Mesenchymal stem cell (in vitro differentiated cells and primary cell): ENCODE measurements at regions not wholly inside any gene's neighbourhood (a gene's known extent, or its start where the extent isn't known, plus 50 kb on each side); places are given as distances from the start of the nearest gene placed in this dataset.

Experiments
- DNase-seq: peaks from one replicate; pipeline ENCODE4 v3.0.0-alpha.2; 2013
- H2AFZ ChIP-seq: one replicate; pipeline ENCODE4 v1.6.1; 2013; ENCODE audit warnings: low read depth, mild to moderate bottlenecking, control low read depth, inconsistent platforms, low read length, moderate library complexity
- H2AK5ac ChIP-seq: 2 replicates; pipeline ENCODE4 v1.6.1; 2013; ENCODE audit warnings: low read length, moderate library complexity, mild to moderate bottlenecking, inconsistent platforms; ENCODE audit not compliant: severe bottlenecking
- H2BK120ac ChIP-seq: one replicate; pipeline ENCODE4 v1.6.1; 2013; ENCODE audit warnings: low read depth, mild to moderate bottlenecking, inconsistent platforms, low read length, moderate library complexity
- H2BK12ac ChIP-seq, 2 experiments: one replicate each; pipeline ENCODE4 v1.6.1; 2013; ENCODE audit warnings: inconsistent platforms in 2 of 2, low read length in 2 of 2, mild to moderate bottlenecking in 2 of 2, moderate library complexity in 2 of 2, control low read depth in 1 of 2
- H2BK15ac ChIP-seq: one replicate; pipeline ENCODE4 v1.6.1; 2013; ENCODE audit warnings: mild to moderate bottlenecking, low read depth, inconsistent platforms; ENCODE audit not compliant: poor library complexity, severe bottlenecking
- H2BK5ac ChIP-seq: 2 replicates; pipeline ENCODE4 v1.6.1; 2013; ENCODE audit warnings: low read depth, mild to moderate bottlenecking, low read length, control low read depth, inconsistent platforms; ENCODE audit not compliant: poor library complexity, severe bottlenecking
- H3K14ac ChIP-seq, 2 experiments: one replicate each; pipeline ENCODE4 v1.6.1; 2013; ENCODE audit warnings: inconsistent platforms in 2 of 2, low read length in 2 of 2, control low read depth in 1 of 2, mild to moderate bottlenecking in 1 of 2, moderate library complexity in 1 of 2
- H3K18ac ChIP-seq, 2 experiments: one replicate each; pipeline ENCODE4 v1.6.1; 2013; ENCODE audit warnings: inconsistent platforms in 2 of 2, low read length in 2 of 2, control low read depth in 1 of 2, low read depth in 1 of 2, mild to moderate bottlenecking in 1 of 2
- H3K23ac ChIP-seq, 2 experiments: one replicate each; pipeline ENCODE4 v1.6.1; 2013; ENCODE audit warnings: inconsistent platforms in 2 of 2, low read length in 2 of 2, mild to moderate bottlenecking in 2 of 2, moderate library complexity in 2 of 2, control low read depth in 1 of 2
- H3K27ac ChIP-seq: 2 replicates; pipeline ENCODE4 v1.5.1; 2013; ENCODE audit warnings: mild to moderate bottlenecking, moderate library complexity, low read length, control low read depth, inconsistent platforms; ENCODE audit not compliant: poor library complexity, severe bottlenecking
- H3K27me3 ChIP-seq, 2 experiments: 2 replicates each; pipeline versions ENCODE4 v1.6.1 to v1.7.0; 2013; ENCODE audit warnings: low read length in 2 of 2, mild to moderate bottlenecking in 2 of 2, moderate library complexity in 2 of 2, control low read depth in 1 of 2, inconsistent platforms in 1 of 2; ENCODE audit not compliant: control insufficient read depth in 1 of 2, insufficient read depth in 1 of 2
- H3K36me3 ChIP-seq, 2 experiments: 2 replicates each; pipeline versions ENCODE4 v1.6.1 to v1.7.0; 2013; ENCODE audit warnings: low read length in 2 of 2, control low read depth in 1 of 2, inconsistent platforms in 1 of 2, low read depth in 1 of 2, mild to moderate bottlenecking in 1 of 2; ENCODE audit not compliant: insufficient read depth in 2 of 2, control insufficient read depth in 1 of 2
- H3K4ac ChIP-seq, 2 experiments: one replicate each; pipeline ENCODE4 v1.6.1; 2013; ENCODE audit warnings: inconsistent platforms in 2 of 2, low read length in 2 of 2, mild to moderate bottlenecking in 2 of 2, moderate library complexity in 2 of 2, control low read depth in 1 of 2, low read depth in 1 of 2
- H3K4me1 ChIP-seq: 2 replicates; pipeline ENCODE4 v1.6.1; 2013; ENCODE audit warnings: low read depth, low read length, control low read depth; ENCODE audit not compliant: control insufficient read depth, insufficient read depth
- H3K4me2 ChIP-seq: 2 replicates; pipeline ENCODE4 v1.6.1; 2013; ENCODE audit warnings: low read length, mild to moderate bottlenecking, inconsistent platforms; ENCODE audit not compliant: poor library complexity, severe bottlenecking
- H3K4me3 ChIP-seq, 2 experiments: 2 replicates each; pipeline versions ENCODE4 v1.5.1 to v1.7.0; 2013; ENCODE audit warnings: low read length in 2 of 2, mild to moderate bottlenecking in 2 of 2, control low read depth in 1 of 2, low read depth in 1 of 2; ENCODE audit not compliant: insufficient read depth in 1 of 2
- H3K79me1 ChIP-seq: replicated peaks from 2 replicates; pipeline ENCODE4 v1.6.1; 2013; ENCODE audit warnings: mild to moderate bottlenecking, control low read depth, low read length, inconsistent platforms; ENCODE audit not compliant: poor library complexity, severe bottlenecking
- H3K9ac ChIP-seq: 2 replicates; pipeline ENCODE4 v1.7.0; 2013; ENCODE audit warnings: mild to moderate bottlenecking, low read length, moderate library complexity
- H3K9me3 ChIP-seq: 2 replicates; pipeline ENCODE4 v1.7.0; 2013; ENCODE audit warnings: mild to moderate bottlenecking, low read length; ENCODE audit not compliant: control insufficient read depth
- H4K8ac ChIP-seq: one replicate; pipeline ENCODE4 v1.6.1; 2013; ENCODE audit warnings: inconsistent platforms, mild to moderate bottlenecking, low read length, moderate library complexity
- H4K91ac ChIP-seq: one replicate; pipeline ENCODE4 v1.6.1; 2013; ENCODE audit warnings: mild to moderate bottlenecking, low read length, inconsistent platforms
- WGBS: methylation state at CpG from one replicate; pipeline ENCODE4 v1.1.7; 2013; ENCODE audit warnings: mixed read lengths; 5-methylcytosine and 5-hydroxymethylcytosine counted together

GRCh38 chr18:45142868-45143267 lies 462.2 kb downstream of the SETBP1 start:
- Histone ChIP-seq H2AK5ac (no peak overlapping the region), H3K4ac (no peak overlapping the region), H4K8ac (no peak overlapping the region), H2BK15ac (no peak overlapping the region), H3K14ac (no peak overlapping the region), H2BK120ac (no peak overlapping the region), H3K4me3 (no peak overlapping the region), H3K27me3 (no peaks in the 10 kb centered on the region), H3K27ac (no peak overlapping the region), H3K18ac (no peak overlapping the region), H4K91ac (no peak overlapping the region), H3K4me2 (no peak overlapping the region), H3K79me1 (no peaks in the 10 kb centered on the region), H2BK12ac (no peak overlapping the region), H2BK5ac (no peak overlapping the region), H2AFZ (no peak overlapping the region), H3K23ac (no peak overlapping the region), H3K9ac (no peak overlapping the region), H3K4me1 (no peaks in the 10 kb centered on the region), H3K9me3 (no peaks in the 10 kb centered on the region), H3K36me3 (no peaks in the 10 kb centered on the region)
- WGBS = no CpG with 5 or more reads among the region's 1 CpG
- DNase-seq = no peak

GRCh38 chr18:45149712-45150111 lies 465.6 kb upstream of the SLC14A2 start:
- Histone ChIP-seq H2BK5ac (no peak overlapping the region), H3K4me1 (no peaks in the 10 kb centered on the region), H3K9me3 (no peaks in the 10 kb centered on the region), H3K27ac (no peak overlapping the region), H2BK12ac (no peak overlapping the region), H2BK15ac (no peak overlapping the region), H2AFZ (no peak overlapping the region), H4K91ac (no peak overlapping the region), H3K4me3 (no peak overlapping the region), H2BK120ac (no peak overlapping the region), H3K4me2 (no peak overlapping the region), H3K4ac (no peak overlapping the region), H3K36me3 (no peaks in the 10 kb centered on the region), H2AK5ac (no peak overlapping the region), H3K23ac (no peak overlapping the region), H3K14ac (no peak overlapping the region), H4K8ac (no peak overlapping the region), H3K9ac (no peak overlapping the region), H3K18ac (no peak overlapping the region), H3K27me3 (no peaks in the 10 kb centered on the region), H3K79me1 (no peaks in the 10 kb centered on the region)
- no peak for DNase-seq
- 67% methylated on average over 1 of the region's 4 CpGs for WGBS

- Histone ChIP-seq H2BK12ac (no peak overlapping the region), H3K27me3 (no peaks in the 10 kb centered on the region), H3K23ac (no peak overlapping the region), H3K14ac (no peak overlapping the region), H3K4me1 (no peaks in the 10 kb centered on the region), H2BK15ac (no peak overlapping the region), H3K36me3 (no peaks in the 10 kb centered on the region), H3K27ac (no peak overlapping the region), H3K18ac (no peak overlapping the region), H3K4ac (no peak overlapping the region), H3K9ac (no peak overlapping the region), H4K8ac (no peak overlapping the region), H3K9me3 (no peaks in the 10 kb centered on the region), H2BK5ac (no peak overlapping the region), H2BK120ac (no peak overlapping the region), H3K4me3 (no peak overlapping the region), H3K79me1 (no peaks in the 10 kb centered on the region), H3K4me2 (no peak overlapping the region), H4K91ac (no peak overlapping the region), H2AFZ (no peak overlapping the region), H2AK5ac (no peak overlapping the region)
- DNase-seq = no peak
- WGBS = 95% methylated on average over 2 of the region's 2 CpGs
Measured at GRCh38 chr18:45151645-45152044, 463.6 kb upstream of the SLC14A2 start.

DNA sequence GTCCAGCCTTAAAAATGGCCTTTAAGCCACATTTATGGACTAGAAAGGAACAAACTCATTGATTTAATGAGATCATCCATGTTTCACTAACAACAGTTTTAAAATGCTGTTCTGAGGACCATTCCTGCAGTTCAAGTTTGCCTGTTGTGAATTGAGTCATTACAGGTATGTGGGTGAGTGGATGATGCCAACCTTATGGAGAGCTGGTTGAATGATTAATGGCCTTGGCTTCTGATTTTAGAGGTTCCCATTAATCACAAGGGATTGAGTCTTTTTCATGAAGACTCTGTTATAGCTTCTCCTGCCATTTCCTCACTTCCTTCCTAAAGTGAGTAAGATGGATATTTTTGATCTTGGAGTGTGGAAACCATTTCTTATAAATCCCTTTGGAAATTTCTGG lies 459.8 kb upstream of the SLC14A2 start:
- Histone ChIP-seq H2BK120ac (no peak overlapping the region), H2AK5ac (no peak overlapping the region), H3K79me1 (no peaks in the 10 kb centered on the region), H3K4ac (no peak overlapping the region), H3K18ac (no peak overlapping the region), H3K4me3 (no peak overlapping the region), H2AFZ (no peak overlapping the region), H4K8ac (no peak overlapping the region), H3K36me3 (no peaks in the 10 kb centered on the region), H2BK12ac (no peak overlapping the region), H3K9ac (no peak overlapping the region), H4K91ac (no peak overlapping the region), H3K27ac (no peak overlapping the region), H2BK5ac (no peak overlapping the region), H2BK15ac (no peak overlapping the region), H3K27me3 (no peaks in the 10 kb centered on the region), H3K4me1 (no peaks in the 10 kb centered on the region), H3K4me2 (no peak overlapping the region), H3K9me3 (no peaks in the 10 kb centered on the region), H3K23ac (no peak overlapping the region), H3K14ac (no peak overlapping the region)
- DNase-seq = no peak
